BE2C (cell line): ENCODE measurements at regions not wholly inside any gene's neighbourhood (a gene's known extent, or its start where the extent isn't known, plus 50 kb on each side); places are given as distances from the start of the nearest gene placed in this dataset.
"Not testable (repeated sequence)": the region's sequence is repeated elsewhere in the genome, so short reads cannot be mapped to it uniquely, and the experiment has no call there.

Experiments used
- DNase-seq: peaks from one replicate; pipeline ENCODE4 v3.0.0-alpha.2; 2020
- H3K27me3 ChIP-seq: fragments of 250-450 bp; sonication (Bioruptor Pico); 2 replicates; pipeline ENCODE4 v1.5.1; 2020; ENCODE audit warnings: mild to moderate bottlenecking
- H3K36me3 ChIP-seq: fragments of 250-450 bp; sonication (Bioruptor Pico); 2 replicates; pipeline ENCODE4 v1.5.1; 2020; ENCODE audit warnings: mild to moderate bottlenecking
- H3K4me1 ChIP-seq: fragments of 250-450 bp; sonication (Bioruptor Pico); 2 replicates; pipeline ENCODE4 v1.5.1; 2020
- H3K4me3 ChIP-seq: 2 replicates; pipeline ENCODE4 v1.5.1; 2011; ENCODE audit warnings: low read depth, low read length
- H3K9me3 ChIP-seq: fragments of 250-450 bp; sonication (Bioruptor Pico); 2 replicates; pipeline ENCODE4 v1.5.1; 2020
- TF ChIP-seq, protein P1 (sequence below): IDR thresholded peaks from 2 replicates; pipeline ENCODE4 v1.5.1; 2012; ENCODE audit warnings: mild to moderate bottlenecking, low read depth, low read length

DNA sequence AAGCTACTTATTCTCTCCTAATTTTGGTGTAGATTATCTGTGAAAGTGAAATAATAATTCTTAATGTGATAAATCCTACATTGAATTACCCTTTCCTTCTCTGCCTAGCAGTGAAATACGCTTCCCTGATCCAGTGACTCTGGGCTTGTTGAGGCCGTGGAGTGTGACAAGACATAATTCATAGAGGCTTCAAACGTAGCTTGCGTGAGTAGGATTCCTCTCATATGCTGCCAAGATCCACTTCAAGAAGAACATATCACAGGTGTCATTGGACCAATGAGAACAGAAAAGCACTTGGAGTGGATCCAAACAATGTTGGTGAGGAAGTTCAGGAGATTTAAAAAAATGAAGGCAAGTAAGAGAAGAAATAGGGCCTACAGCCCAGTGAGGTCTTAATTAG, 221.3 kb upstream of the TMEFF2 start:
- Histone ChIP-seq H3K9me3 (no peaks in the 10 kb centered on the region; the same call in 1 of the 2 replicates), H3K27me3 (no peaks in the 10 kb centered on the region), H3K4me3 (no peak overlapping the region), H3K4me1 (peaks cover 9% of the 10 kb centered on the region; the same call in 1 of the 2 replicates), H3K36me3 (no peaks in the 10 kb centered on the region)
- TF ChIP-seq, protein P1, sequence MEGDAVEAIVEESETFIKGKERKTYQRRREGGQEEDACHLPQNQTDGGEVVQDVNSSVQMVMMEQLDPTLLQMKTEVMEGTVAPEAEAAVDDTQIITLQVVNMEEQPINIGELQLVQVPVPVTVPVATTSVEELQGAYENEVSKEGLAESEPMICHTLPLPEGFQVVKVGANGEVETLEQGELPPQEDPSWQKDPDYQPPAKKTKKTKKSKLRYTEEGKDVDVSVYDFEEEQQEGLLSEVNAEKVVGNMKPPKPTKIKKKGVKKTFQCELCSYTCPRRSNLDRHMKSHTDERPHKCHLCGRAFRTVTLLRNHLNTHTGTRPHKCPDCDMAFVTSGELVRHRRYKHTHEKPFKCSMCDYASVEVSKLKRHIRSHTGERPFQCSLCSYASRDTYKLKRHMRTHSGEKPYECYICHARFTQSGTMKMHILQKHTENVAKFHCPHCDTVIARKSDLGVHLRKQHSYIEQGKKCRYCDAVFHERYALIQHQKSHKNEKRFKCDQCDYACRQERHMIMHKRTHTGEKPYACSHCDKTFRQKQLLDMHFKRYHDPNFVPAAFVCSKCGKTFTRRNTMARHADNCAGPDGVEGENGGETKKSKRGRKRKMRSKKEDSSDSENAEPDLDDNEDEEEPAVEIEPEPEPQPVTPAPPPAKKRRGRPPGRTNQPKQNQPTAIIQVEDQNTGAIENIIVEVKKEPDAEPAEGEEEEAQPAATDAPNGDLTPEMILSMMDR, result no peak
- DNase-seq, result no peak

DNA sequence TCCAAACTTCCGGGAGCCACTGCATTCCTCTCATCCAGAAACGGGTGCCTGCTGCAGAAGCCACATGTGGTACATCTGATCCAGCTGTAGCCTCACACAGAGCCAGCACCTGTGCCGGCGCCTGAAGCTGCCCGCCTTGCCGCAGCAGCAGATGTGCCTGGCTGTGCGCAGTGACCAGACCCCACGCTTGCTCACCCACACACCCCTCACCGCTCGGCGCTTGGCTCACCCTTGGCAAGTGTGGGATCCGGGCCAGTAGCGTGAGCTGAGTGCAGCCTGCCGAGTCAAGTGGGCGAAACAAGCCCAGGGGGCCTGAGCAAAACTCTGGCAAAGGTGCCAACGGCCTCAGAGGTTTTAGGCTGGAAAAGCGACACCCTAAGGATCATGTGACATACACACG, 220.1 kb upstream of the TMEFF2 start:
- H3K27me3 ChIP-seq, result no peaks in the 10 kb centered on the region
- H3K9me3 ChIP-seq, result no peaks in the 10 kb centered on the region; the same call in 1 of the 2 replicates
- TF ChIP-seq, protein P1, result no peak
- no peak for DNase-seq
- no peaks in the 10 kb centered on the region for H3K36me3 ChIP-seq
- H3K4me1 ChIP-seq, result peaks cover 9% of the 10 kb centered on the region
- H3K4me3 ChIP-seq, result no peak overlapping the region

DNA sequence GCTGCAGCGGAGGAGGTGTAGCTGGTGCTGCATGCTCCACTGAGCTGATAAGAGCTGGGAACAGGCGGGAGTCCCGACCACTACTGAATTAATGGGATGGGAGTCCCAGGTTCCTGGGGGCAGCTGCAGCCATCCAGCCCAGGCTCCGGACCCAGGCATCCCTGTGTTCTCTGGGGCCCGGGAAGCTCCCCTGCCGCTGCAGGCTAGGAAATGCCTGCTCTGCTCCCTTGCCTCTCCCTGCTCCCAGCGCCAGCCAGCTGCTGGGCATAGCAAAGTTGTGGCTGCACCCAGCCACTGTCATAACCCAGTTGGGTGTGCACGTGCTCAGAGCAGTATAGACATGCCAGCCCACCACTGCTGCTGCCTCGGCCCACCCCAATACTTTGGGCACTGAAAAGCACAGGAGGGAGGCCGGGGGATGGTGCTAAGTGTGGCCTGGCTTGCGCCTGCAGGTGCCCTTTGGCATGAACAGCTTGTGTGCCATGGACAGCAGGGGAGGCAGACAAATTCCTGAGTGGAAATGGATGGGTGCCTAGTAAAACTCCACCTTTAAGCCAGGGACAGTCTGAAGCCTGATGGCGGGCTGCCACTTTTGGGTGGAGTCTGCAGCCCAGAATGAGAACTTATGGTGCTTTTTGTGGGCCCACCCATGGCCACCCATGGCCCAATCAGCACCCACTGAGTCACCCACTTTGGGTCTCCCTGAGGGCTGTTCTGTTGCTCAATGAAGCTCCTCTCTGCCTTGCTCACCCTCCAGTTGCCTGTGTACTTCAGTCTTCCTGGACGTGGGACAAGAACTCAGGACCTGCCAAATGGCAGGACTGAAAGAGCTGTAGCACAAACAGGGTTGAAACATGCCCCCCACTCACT, 219.3 kb upstream of the TMEFF2 start:
- TF ChIP-seq, protein P1, result no peak
- Histone ChIP-seq H3K4me3 (no peak overlapping the region), H3K27me3 (no peaks in the 10 kb centered on the region), H3K9me3 (no peaks in the 10 kb centered on the region; the same call in 1 of the 2 replicates), H3K36me3 (no peaks in the 10 kb centered on the region), H3K4me1 (peaks cover 9% of the 10 kb centered on the region)
- DNase-seq, result peak; percentile 87

DNA sequence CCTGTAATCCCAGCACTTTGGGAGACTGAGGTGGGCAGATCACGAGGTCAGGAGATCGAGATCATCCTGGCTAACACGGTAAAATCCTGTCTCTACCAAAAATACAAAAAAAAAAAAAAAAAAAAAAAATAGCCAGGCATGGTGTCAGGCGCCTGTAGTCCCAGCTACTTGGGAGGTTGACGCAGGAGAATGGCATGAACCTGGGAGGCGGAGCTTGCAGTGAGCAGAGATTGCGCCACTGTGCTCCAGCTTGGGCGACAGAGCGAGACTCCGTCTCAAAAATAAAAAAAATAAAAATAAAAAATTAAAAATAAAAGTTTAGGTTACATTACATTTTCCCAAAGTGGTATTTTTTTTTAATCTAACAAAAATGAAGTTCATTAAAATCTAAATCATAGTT, 218.1 kb upstream of the TMEFF2 start:
- DNase-seq, H3K4me3 ChIP-seq, H3K9me3 ChIP-seq, H3K4me1 ChIP-seq, H3K36me3 ChIP-seq, H3K27me3 ChIP-seq: not testable (repeated sequence)

DNA sequence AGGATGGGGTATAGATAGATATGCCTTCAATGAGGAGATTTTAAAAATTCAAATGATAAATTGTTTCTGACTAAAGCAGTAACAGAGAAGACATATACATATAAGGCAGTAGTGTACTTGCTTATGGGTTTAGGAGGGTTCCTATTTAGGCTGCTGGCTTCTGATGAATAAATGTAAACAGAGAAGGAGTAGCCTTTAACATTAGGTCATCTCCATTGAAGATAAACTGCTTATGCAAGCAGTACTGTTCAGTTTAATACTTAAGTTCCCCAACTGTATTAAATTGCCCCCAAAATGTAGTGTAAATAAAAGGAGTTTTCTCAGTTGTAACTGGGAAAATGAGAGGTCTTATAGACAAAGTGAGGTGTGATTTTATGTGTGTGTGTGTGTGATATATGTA, 217.7 kb upstream of the TMEFF2 start:
- Histone ChIP-seq H3K9me3 (no peaks in the 10 kb centered on the region; the same call in 1 of the 2 replicates), H3K36me3 (no peaks in the 10 kb centered on the region), H3K4me3 (no peak overlapping the region), H3K4me1 (peaks cover 14% of the 10 kb centered on the region), H3K27me3 (no peaks in the 10 kb centered on the region)
- TF ChIP-seq, protein P1, result no peak
- DNase-seq, result no peak

DNA sequence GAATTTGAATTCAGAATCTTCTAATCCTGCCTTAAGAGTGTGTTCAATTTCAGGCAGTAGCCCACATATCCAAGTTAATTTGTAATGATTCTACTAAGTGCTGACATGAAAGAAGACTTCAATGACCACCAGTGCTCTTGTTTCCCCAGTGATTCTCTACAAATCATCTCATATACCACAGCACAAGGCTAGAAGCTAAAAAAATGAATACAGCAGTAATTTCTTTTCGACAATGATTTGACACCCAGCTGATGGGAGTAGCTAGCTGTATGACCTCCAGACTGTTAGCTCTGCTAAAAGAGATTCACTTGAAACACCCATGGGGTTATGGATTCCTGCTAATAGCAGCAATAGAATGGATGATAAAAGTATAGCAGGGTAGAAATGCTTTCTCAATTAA, 217.0 kb upstream of the TMEFF2 start:
- H3K27me3 ChIP-seq, result no peaks in the 10 kb centered on the region
- no peaks in the 10 kb centered on the region; the same call in 1 of the 2 replicates for H3K9me3 ChIP-seq
- DNase-seq, result no peak
- H3K4me3 ChIP-seq, result no peak overlapping the region
- no peaks in the 10 kb centered on the region for H3K36me3 ChIP-seq
- peaks cover 15% of the 10 kb centered on the region for H3K4me1 ChIP-seq
- TF ChIP-seq, protein P1, result no peak
